Stimulated activated naive B cell treated with anti-CD40 and anti-IgM and Interleukin-4, amounts not matched to agents 10 μg/mL and 1 μg/mL and 100 μg/mL, for 72 hours (primary cell): ENCODE measurements at regions not wholly inside any gene's neighbourhood (a gene's known extent, or its start where the extent isn't known, plus 50 kb on each side); places are given as distances from the start of the nearest gene placed in this dataset.

Experiments used
- ATAC-seq, 2 donors: fragments of 150-1000 bp; cut with Tn5 transposase; replicated peaks; 2 replicates each; pipeline ENCODE4 v1.10.0; 2021; ENCODE audit warnings: moderate library complexity in 1 of 2
- DNase-seq: peaks from one replicate; pipeline ENCODE4 v3.0.0; 2021
- H3K27ac Mint-ChIP-seq: one replicate; pipeline ENCODE4 v1.8.0; 2022; ENCODE audit warnings: mild to moderate bottlenecking, mixed read lengths
- H3K27me3 Mint-ChIP-seq, 2 donors: one replicate each; pipeline ENCODE4 v1.8.0; 2022; ENCODE audit warnings: mixed read lengths in 2 of 2
- H3K36me3 Mint-ChIP-seq, 2 donors: one replicate each; pipeline ENCODE4 v1.8.0; 2022; ENCODE audit warnings: mixed read lengths in 2 of 2, mild to moderate bottlenecking in 1 of 2
- H3K4me1 Mint-ChIP-seq, 2 donors: one replicate each; pipeline ENCODE4 v1.8.0; 2022; ENCODE audit warnings: mixed read lengths in 2 of 2, mild to moderate bottlenecking in 1 of 2
- H3K4me3 Mint-ChIP-seq, 2 donors: one replicate each; pipeline ENCODE4 v1.8.0; 2022; ENCODE audit warnings: mild to moderate bottlenecking in 2 of 2, mixed read lengths in 2 of 2, moderate library complexity in 1 of 2
- H3K9me3 Mint-ChIP-seq, 2 donors: one replicate each; pipeline ENCODE4 v1.8.0; 2022; ENCODE audit warnings: mixed read lengths in 2 of 2, mild to moderate bottlenecking in 1 of 2

- no peak for ATAC-seq
- H3K27ac Mint-ChIP-seq, result no peak overlapping the region
- no peaks in the 10 kb centered on the region for H3K36me3 Mint-ChIP-seq
- peaks cover 0 to 3% of the 10 kb centered on the region in 2 donors for H3K9me3 Mint-ChIP-seq
- peaks cover 7 to 15% of the 10 kb centered on the region in 2 donors for H3K27me3 Mint-ChIP-seq
- H3K4me1 Mint-ChIP-seq, result no peaks in the 10 kb centered on the region
- DNase-seq, result no peak
- H3K4me3 Mint-ChIP-seq, result no peak overlapping the region
These were observed 120.6 kb upstream of the KCNJ15 start for GRCh38 chr21:38136201-38136600.

DNA sequence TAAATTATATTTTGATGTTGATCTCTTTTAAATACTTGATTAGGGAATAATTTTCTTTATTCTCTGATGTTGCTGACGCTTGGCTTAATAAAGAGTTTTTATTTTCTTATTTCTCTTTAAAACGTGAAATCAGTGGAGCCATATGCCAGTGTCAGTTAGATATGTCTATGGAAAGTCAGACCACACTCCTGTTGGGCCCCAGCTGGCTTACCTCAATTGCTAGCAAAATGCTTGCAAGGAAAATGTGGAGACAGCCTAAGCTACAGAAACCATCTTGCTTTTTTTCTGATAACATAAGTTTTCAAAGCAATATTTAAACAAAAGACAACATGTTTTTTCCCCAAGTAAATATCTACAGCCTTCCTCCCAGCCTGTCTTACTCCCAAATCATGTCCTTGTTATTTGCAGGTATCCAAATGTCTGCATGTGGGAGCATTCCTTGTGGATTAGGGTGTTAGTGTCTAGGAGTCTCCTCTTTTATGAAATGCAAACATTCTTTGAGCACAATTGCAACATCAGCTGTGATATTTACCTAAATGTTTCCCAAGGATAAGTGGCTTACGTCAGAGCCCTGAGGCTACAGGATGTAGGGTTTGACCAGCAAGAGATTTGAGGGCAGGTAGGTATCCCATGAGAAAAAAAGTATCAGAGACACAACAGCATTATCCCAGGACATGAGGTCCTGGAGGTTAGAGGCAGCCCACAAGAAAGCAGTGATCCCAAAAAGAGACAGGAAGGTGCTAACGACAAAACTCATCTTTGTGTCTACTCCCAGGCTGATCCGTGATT, 117.2 kb upstream of the KCNJ15 start:
- H3K27me3 Mint-ChIP-seq, result peaks cover 0 to 3% of the 10 kb centered on the region in 2 donors
- H3K4me1 Mint-ChIP-seq, result no peaks in the 10 kb centered on the region
- no peaks in the 10 kb centered on the region for H3K36me3 Mint-ChIP-seq
- ATAC-seq (no peak), DNase-seq (no peak)
- H3K9me3 Mint-ChIP-seq, result peaks cover 2 to 11% of the 10 kb centered on the region in 2 donors
- H3K4me3 Mint-ChIP-seq, result no peak overlapping the region
- no peak overlapping the region for H3K27ac Mint-ChIP-seq

GRCh38 chr21:38140207-38140903, 116.4 kb upstream of the KCNJ15 start:
- peaks cover 0 to 2% of the 10 kb centered on the region in 2 donors for H3K36me3 Mint-ChIP-seq
- H3K9me3 Mint-ChIP-seq, result peaks cover 4 to 19% of the 10 kb centered on the region in 2 donors
- no peaks in the 10 kb centered on the region for H3K27me3 Mint-ChIP-seq
- DNase-seq (no peak), ATAC-seq (no peak)
- no peak overlapping the region for H3K27ac Mint-ChIP-seq
- H3K4me3 Mint-ChIP-seq, result no peak overlapping the region
- H3K4me1 Mint-ChIP-seq, result no peaks in the 10 kb centered on the region

DNA sequence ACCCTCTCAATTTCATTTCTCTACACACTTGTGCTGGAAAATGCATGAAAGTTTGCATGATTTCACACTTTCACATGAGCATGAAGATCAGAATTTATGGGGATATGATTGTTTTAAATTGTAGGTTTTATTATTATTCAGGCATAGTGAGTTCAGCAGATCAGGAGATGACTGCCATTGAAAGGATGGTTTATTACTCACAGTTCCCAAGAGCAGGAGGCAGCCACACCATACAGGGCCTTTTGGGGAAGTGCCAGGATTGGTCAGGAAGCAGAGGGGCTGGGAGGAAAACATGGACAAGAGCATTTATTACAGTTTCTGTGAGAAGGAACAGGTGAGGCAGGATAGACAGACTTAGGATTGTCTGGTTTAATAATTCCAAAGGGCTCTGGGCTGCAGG, 114.6 kb upstream of the KCNJ15 start:
- DNase-seq (no peak), ATAC-seq (no peak)
- Mint-ChIP-seq H3K27ac (no peak overlapping the region), H3K36me3 (peaks cover 0 to 4% of the 10 kb centered on the region in 2 donors), H3K27me3 (no peaks in the 10 kb centered on the region), H3K4me1 (no peaks in the 10 kb centered on the region), H3K9me3 (peaks cover 7 to 22% of the 10 kb centered on the region in 2 donors), H3K4me3 (no peak overlapping the region)

DNA sequence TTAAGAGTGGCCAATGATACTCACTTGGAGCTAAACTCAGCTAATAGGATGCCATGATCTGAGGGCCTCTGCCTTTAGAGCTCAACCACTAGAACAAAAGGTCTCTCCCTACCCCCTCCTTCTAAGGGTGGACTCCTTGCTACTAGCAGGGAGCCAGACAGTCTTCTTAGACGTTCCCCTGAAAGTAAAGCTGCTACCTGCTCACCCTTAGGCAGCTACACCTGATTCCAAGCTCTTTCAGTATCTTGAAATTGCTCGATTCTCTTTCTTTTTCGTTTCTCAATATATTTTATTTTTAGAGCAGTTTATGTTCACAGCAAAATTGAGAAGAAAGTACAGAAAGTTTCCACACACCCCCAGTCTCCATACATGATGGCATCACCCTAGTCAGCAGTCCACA, 112.6 kb upstream of the KCNJ15 start:
- ATAC-seq, result no peak
- H3K4me1 Mint-ChIP-seq, result no peaks in the 10 kb centered on the region
- H3K27ac Mint-ChIP-seq, result no peak overlapping the region
- no peak overlapping the region for H3K4me3 Mint-ChIP-seq
- H3K9me3 Mint-ChIP-seq, result peaks cover 7 to 22% of the 10 kb centered on the region in 2 donors
- DNase-seq, result no peak
- peaks cover 0 to 4% of the 10 kb centered on the region in 2 donors for H3K36me3 Mint-ChIP-seq
- no peaks in the 10 kb centered on the region for H3K27me3 Mint-ChIP-seq

DNA sequence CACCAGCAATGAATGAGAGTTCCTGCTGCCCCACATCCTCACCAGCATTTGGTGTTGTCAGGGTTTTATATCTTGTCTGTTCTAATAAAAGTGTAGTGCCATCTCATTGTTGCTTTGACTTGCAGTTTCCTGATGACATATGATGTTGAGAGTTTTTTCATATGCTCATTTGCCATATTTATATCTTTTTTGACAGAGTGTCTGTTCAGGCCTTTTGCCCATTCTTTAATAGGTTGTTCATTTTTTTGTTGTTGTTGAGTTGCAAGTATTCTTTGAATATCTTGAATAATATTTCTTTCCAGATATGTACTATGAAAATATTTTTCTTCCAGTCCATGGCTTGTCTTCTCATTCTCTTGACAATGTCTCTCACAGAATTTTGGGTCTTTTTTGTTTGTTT, 111.7 kb upstream of the KCNJ15 start:
- Mint-ChIP-seq H3K9me3 (peaks cover 7 to 22% of the 10 kb centered on the region in 2 donors), H3K27ac (no peak overlapping the region), H3K36me3 (peaks cover 0 to 4% of the 10 kb centered on the region in 2 donors), H3K4me3 (no peak overlapping the region), H3K4me1 (no peaks in the 10 kb centered on the region), H3K27me3 (no peaks in the 10 kb centered on the region)
- DNase-seq (no peak), ATAC-seq (no peak)

DNA sequence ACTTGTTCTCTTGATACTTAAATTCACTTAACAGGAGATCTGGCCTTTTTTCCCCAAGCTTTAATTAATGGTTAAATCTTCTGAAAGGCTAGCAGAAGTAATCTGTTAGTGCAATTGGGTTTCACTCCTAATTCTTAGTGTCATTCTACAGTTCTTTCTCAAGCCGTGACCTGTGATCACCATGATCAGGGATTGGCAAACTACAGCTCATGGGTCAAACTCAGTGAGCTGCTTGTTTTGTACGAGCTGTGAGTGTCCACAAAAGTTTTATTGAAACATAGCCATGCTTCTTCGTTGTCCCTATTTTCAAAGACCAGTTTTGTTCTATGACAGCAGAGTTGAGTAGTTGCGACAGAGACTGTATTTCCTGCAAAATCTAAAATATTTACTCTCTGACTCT, 109.4 kb upstream of the KCNJ15 start:
- Mint-ChIP-seq H3K27me3 (peaks cover 3 to 8% of the 10 kb centered on the region in 2 donors), H3K9me3 (peaks cover 7 to 15% of the 10 kb centered on the region in 2 donors), H3K27ac (no peak overlapping the region), H3K4me1 (no peaks in the 10 kb centered on the region), H3K4me3 (no peak overlapping the region), H3K36me3 (peaks cover 0 to 4% of the 10 kb centered on the region in 2 donors)
- no peak for ATAC-seq
- DNase-seq, result no peak

GRCh38 chr21:38148046-38148445, 108.7 kb upstream of the KCNJ15 start:
- Mint-ChIP-seq H3K27me3 (peaks cover 8 to 14% of the 10 kb centered on the region in 2 donors), H3K4me1 (no peaks in the 10 kb centered on the region), H3K9me3 (peaks cover 7 to 15% of the 10 kb centered on the region in 2 donors), H3K27ac (no peak overlapping the region), H3K36me3 (peaks cover 0 to 4% of the 10 kb centered on the region in 2 donors), H3K4me3 (no peak overlapping the region)
- DNase-seq (no peak), ATAC-seq (no peak)

- Mint-ChIP-seq H3K27me3 (peaks cover 8 to 27% of the 10 kb centered on the region in 2 donors), H3K9me3 (no peaks in the 10 kb centered on the region), H3K4me1 (no peaks in the 10 kb centered on the region), H3K36me3 (no peaks in the 10 kb centered on the region), H3K27ac (no peak overlapping the region), H3K4me3 (no peak overlapping the region)
- no peak for ATAC-seq
- no peak for DNase-seq
These were observed 105.7 kb upstream of the KCNJ15 start for GRCh38 chr21:38151021-38151645.

DNA sequence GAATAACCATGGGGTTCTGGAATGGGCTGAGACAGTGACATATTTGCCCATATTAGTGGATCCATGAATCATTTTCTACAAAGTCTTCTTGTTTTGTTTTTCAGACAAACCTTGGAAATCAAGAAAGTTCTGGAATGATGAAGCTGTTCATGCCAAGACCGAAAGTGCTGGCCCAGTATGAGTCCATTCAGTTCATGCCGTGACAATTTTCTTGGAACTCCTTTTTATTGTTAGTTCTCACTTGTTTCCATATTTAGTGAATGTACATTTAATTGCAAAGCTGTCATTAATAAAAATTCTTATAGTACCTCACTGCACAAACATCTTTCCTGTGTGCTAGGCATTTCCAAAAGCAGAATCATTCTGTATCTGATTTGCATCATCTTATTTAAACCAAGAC, 100.6 kb upstream of the KCNJ15 start:
- ATAC-seq, result no peak
- H3K4me1 Mint-ChIP-seq, result no peaks in the 10 kb centered on the region
- no peak overlapping the region for H3K4me3 Mint-ChIP-seq
- H3K36me3 Mint-ChIP-seq, result no peaks in the 10 kb centered on the region
- no peak overlapping the region for H3K27ac Mint-ChIP-seq
- DNase-seq, result no peak
- no peaks in the 10 kb centered on the region for H3K9me3 Mint-ChIP-seq
- peaks cover 12 to 41% of the 10 kb centered on the region in 2 donors for H3K27me3 Mint-ChIP-seq

GRCh38 chr21:38159355-38159754, 97.4 kb upstream of the KCNJ15 start:
- ATAC-seq, result peak; percentile 56 to 62
- H3K9me3 Mint-ChIP-seq, result no peaks in the 10 kb centered on the region
- H3K27me3 Mint-ChIP-seq, result peaks cover 4 to 30% of the 10 kb centered on the region in 2 donors
- no peaks in the 10 kb centered on the region for H3K36me3 Mint-ChIP-seq
- peak; percentile 8 for DNase-seq
- no peaks in the 10 kb centered on the region for H3K4me1 Mint-ChIP-seq
- no peak overlapping the region for H3K4me3 Mint-ChIP-seq
- H3K27ac Mint-ChIP-seq, result peak overlapping the region; percentile 34

DNA sequence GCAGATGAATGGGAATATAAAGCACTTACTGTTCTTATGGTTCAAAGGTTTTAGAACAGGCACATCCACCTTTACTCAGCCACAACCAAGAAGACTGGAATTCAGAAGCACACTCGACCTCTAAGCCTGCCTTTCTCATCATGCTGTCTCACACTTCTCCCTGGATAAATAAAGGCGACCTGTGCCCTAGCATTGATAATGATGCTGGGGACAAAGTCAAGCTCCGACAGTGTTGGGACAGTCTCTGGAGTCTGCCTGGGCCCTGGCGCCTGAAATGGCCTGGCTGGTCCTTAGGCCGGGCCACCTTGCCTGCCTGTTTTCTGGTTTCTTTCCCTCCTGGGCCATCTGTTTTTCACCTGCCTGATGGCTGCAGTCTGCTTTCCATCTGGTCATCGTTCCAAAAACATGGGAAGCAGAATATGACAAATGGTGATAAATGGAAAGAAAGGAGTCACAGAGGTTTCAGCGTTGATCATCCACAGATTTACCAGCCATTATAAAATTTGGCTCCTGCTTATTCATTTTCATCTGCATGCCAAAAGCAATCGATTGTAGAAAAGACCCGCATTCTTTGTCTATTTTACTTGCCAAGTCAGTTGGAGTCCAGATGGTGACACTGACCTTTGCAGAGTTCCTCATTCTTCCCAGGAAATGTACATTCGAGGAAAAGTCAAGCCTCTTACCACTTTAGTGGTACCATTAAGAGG, 91.2 kb upstream of the KCNJ15 start:
- H3K4me1 Mint-ChIP-seq, result no peaks in the 10 kb centered on the region
- H3K4me3 Mint-ChIP-seq, result no peak overlapping the region
- no peak overlapping the region for H3K27ac Mint-ChIP-seq
- DNase-seq (no peak), ATAC-seq (no peak)
- H3K36me3 Mint-ChIP-seq, result no peaks in the 10 kb centered on the region
- H3K27me3 Mint-ChIP-seq, result peaks cover 2 to 8% of the 10 kb centered on the region in 2 donors
- no peaks in the 10 kb centered on the region for H3K9me3 Mint-ChIP-seq

- Mint-ChIP-seq H3K27me3 (peaks cover 0 to 4% of the 10 kb centered on the region in 2 donors), H3K9me3 (no peaks in the 10 kb centered on the region), H3K4me3 (no peak overlapping the region), H3K36me3 (no peaks in the 10 kb centered on the region), H3K27ac (no peak overlapping the region), H3K4me1 (no peaks in the 10 kb centered on the region)
- ATAC-seq (no peak), DNase-seq (no peak)
These were observed 90.6 kb upstream of the KCNJ15 start for GRCh38 chr21:38166173-38166535.

DNA sequence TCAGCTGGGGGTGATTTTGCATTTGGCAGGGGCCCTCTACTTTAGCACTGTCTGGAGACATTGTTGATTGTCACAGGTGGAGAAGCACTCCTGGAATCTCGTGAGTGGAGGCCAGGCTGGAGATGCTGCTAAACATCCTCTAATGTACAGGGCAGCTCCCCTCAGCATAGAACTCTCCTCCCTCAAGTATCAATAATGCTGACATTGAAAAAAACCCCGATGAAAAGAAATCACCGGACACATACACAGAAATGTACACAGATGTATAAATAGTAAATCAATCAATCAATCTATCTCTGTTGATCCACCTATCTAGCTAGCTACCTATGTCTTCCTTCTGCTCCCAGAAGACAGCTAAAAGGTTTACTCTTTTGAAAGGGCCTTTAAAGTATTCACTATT, 89.4 kb upstream of the KCNJ15 start:
- no peak overlapping the region for H3K27ac Mint-ChIP-seq
- ATAC-seq (no peak), DNase-seq (no peak)
- H3K4me1 Mint-ChIP-seq, result no peaks in the 10 kb centered on the region
- H3K9me3 Mint-ChIP-seq, result no peaks in the 10 kb centered on the region
- no peaks in the 10 kb centered on the region for H3K36me3 Mint-ChIP-seq
- no peaks in the 10 kb centered on the region for H3K27me3 Mint-ChIP-seq
- H3K4me3 Mint-ChIP-seq, result no peak overlapping the region
